ENCODE measurements at regions not wholly inside any gene's neighbourhood (a gene's known extent, or its start where the extent isn't known, plus 50 kb on each side); places are given as distances from the start of the nearest gene placed in this dataset.

DNA sequence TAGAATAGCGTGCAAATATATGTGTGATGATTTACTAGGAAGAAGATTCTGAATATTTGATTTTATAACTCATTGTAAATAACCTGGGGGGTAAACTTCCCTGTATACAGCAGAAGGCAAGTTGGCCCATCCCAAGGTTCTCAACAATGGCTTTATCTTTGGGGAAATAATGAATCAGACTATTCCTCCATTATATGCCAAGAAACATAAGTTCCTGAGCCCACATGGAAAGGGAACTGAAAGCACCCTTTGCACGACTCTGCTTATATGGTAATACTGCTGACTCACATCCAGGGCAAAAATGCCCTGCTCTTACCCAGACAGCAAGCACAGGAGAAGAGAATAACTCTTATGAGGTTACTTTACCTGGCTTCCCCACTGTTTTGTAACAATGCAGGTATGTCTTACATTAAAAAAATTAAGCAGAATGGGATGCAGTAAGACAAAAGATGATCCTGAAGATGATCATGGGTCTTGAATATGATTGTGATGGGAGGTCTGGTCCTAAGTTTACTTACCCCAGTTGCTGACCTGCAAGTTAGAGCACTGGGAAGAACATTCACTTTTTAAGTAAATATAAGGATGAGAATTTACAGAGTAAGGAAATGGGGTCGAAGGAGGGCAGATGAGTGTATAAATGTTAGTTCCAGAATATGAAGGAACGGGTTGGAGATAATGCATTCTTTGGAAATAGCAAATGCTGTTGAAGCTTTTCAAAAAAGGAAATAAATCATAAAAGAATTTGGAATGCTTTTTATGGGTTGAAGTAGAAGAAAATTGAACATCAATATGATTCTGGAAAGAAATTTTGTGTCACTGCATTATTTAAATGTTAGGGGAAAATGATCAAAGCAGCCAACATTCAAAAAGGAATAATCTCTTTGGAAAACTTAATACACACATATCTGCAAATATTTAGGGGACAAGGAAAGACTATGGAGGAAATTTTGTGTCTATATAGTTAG, 428.4 kb upstream of the MPDZ start:
- Histone ChIP-seq H3K4me1 (ENCODE audit: control insufficient read depth in 2 of 2, insufficient read depth in 2 of 2, low read length in 2 of 2) (no peaks in the 10 kb centered on the region), H3K36me3 (ENCODE audit: control insufficient read depth in 2 of 3, insufficient read depth in 3 of 3, low read length in 3 of 3) (no peaks in the 10 kb centered on the region), H3K9me3 (ENCODE audit: control insufficient read depth in 2 of 3, low read length in 3 of 3) (no peaks in the 10 kb centered on the region), H3K4me3 (ENCODE audit: low read length) (no peak overlapping the region), H3K27me3 (ENCODE audit: control insufficient read depth in 2 of 2, insufficient read depth in 2 of 2, low read length in 2 of 2) (no peaks in the 10 kb centered on the region), H3K27ac (ENCODE audit: low read depth, low read length) (no peak overlapping the region)
- Mint-ChIP-seq H3K27ac (no peak overlapping the region), H3K9me3 (peaks cover 2 to 17% (median 7%) of the 10 kb centered on the region in 11 donors), H3K4me3 (no peak overlapping the region), H3K27me3 (no peaks in the 10 kb centered on the region), H3K4me1 (no peaks in the 10 kb centered on the region), H3K36me3 (peaks cover 0 to 9% (median 0%) of the 10 kb centered on the region in 5 donors)
- CTCF ChIA-PET: no interaction called here
- POLR2A ChIA-PET: no interaction called here
- DNase-seq: no peak
- ATAC-seq: no peak
- intact Hi-C loops (cut with micrococcal nuclease): no loop called here

DNA sequence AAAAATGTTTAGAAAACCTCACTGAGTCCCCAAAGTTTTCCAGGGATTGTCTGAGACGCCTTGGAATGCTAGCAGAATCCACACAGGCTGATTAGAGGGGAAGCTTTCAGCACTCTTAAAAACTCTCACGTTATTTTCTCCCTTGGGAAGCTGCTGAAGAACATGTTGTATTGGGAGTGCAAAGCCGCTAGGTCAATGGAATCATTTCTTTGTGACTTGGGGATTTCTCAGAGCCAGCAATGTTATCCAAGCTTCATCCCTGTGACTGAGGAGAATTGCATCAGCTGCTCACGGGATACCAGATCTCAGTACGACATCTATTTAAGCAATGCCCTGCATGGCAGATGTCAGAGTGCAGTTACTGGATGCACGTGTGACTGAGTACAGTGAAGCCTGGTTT, 426.4 kb upstream of the MPDZ start:
- Mint-ChIP-seq H3K36me3 (peaks cover 0 to 9% (median 0%) of the 10 kb centered on the region in 5 donors), H3K4me1 (no peaks in the 10 kb centered on the region), H3K9me3 (peaks cover 1 to 30% (median 7%) of the 10 kb centered on the region in 11 donors), H3K27me3 (no peaks in the 10 kb centered on the region), H3K27ac (no peak overlapping the region), H3K4me3 (no peak overlapping the region)
- H3K36me3 ChIP-seq (ENCODE audit: control insufficient read depth in 2 of 3, insufficient read depth in 3 of 3, low read length in 3 of 3): no peaks in the 10 kb centered on the region
- H3K4me3 ChIP-seq (ENCODE audit: low read length): no peak overlapping the region
- no peak for ATAC-seq
- no peaks in the 10 kb centered on the region for H3K27me3 ChIP-seq (ENCODE audit: control insufficient read depth in 2 of 2, insufficient read depth in 2 of 2, low read length in 2 of 2)
- H3K4me1 ChIP-seq (ENCODE audit: control insufficient read depth in 2 of 2, insufficient read depth in 2 of 2, low read length in 2 of 2): no peaks in the 10 kb centered on the region
- POLR2A ChIA-PET: no interaction called here
- intact Hi-C loops (cut with micrococcal nuclease): no loop called here
- no peaks in the 10 kb centered on the region for H3K9me3 ChIP-seq (ENCODE audit: control insufficient read depth in 2 of 3, low read length in 3 of 3)
- CTCF ChIA-PET: no interaction called here
- no peak overlapping the region for H3K27ac ChIP-seq (ENCODE audit: low read depth, low read length)
- DNase-seq: no peak

DNA sequence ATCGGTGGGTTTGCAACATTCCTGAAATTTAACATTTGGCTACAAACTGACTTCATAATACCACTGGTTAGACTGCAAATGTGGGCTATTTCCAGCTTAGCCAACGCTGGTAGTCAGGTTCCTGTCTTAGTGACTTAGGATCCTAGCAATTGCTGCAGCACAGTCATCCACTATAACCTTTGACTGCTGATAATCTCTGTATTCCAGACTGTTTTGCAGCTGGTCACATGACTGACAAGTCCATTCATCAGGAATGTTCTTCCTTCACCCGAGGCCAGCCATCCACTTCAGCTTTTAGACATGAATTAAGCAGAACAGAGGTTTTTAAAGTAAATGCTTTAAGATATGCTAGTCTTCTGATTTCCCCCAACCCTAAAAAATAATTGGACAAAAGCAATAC, 425.9 kb upstream of the MPDZ start:
- H3K9me3 Mint-ChIP-seq: peaks cover 1 to 25% (median 7%) of the 10 kb centered on the region in 11 donors
- CTCF ChIA-PET: no interaction called here
- Histone ChIP-seq H3K4me3 (ENCODE audit: low read length) (no peak overlapping the region), H3K27me3 (ENCODE audit: control insufficient read depth in 2 of 2, insufficient read depth in 2 of 2, low read length in 2 of 2) (no peaks in the 10 kb centered on the region), H3K27ac (ENCODE audit: low read depth, low read length) (no peak overlapping the region), H3K9me3 (ENCODE audit: control insufficient read depth in 2 of 3, low read length in 3 of 3) (no peaks in the 10 kb centered on the region), H3K4me1 (ENCODE audit: control insufficient read depth in 2 of 2, insufficient read depth in 2 of 2, low read length in 2 of 2) (no peaks in the 10 kb centered on the region), H3K36me3 (ENCODE audit: control insufficient read depth in 2 of 3, insufficient read depth in 3 of 3, low read length in 3 of 3) (no peaks in the 10 kb centered on the region)
- H3K4me1 Mint-ChIP-seq: no peaks in the 10 kb centered on the region
- intact Hi-C loops (cut with micrococcal nuclease): no loop called here
- ATAC-seq (no peak), DNase-seq (no peak)
- peaks cover 0 to 7% (median 0%) of the 10 kb centered on the region in 5 donors for H3K36me3 Mint-ChIP-seq
- POLR2A ChIA-PET: no interaction called here
- no peak overlapping the region for H3K27ac Mint-ChIP-seq
- H3K4me3 Mint-ChIP-seq: no peak overlapping the region
- H3K27me3 Mint-ChIP-seq: no peaks in the 10 kb centered on the region

DNA sequence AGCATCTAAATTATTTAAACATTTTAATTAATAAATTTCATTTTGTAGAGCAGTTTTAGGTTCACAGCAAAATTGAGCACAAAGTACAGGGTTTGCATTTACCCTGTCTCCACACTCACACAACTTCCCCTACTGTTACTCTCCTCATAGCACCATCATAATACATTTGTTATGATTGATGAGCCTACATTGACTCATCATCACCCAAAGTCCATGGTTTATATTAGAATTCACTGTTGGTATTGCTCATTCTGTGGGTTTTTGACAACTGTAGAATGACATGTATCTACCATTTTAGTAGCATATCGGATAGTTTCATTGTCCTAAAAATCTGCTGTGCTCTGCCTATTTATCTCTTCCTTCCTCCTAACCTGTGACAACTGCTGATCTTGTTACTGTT, 411.1 kb upstream of the MPDZ start:
- Histone ChIP-seq H3K9me3 (ENCODE audit: control insufficient read depth in 2 of 3, low read length in 3 of 3) (peaks cover 0 to 3% (median 0%) of the 10 kb centered on the region in 3 experiments), H3K36me3 (ENCODE audit: control insufficient read depth in 2 of 3, insufficient read depth in 3 of 3, low read length in 3 of 3) (no peaks in the 10 kb centered on the region), H3K27ac (ENCODE audit: low read depth, low read length) (no peak overlapping the region), H3K4me3 (ENCODE audit: low read length) (no peak overlapping the region), H3K27me3 (ENCODE audit: control insufficient read depth in 2 of 2, insufficient read depth in 2 of 2, low read length in 2 of 2) (no peaks in the 10 kb centered on the region), H3K4me1 (ENCODE audit: control insufficient read depth in 2 of 2, insufficient read depth in 2 of 2, low read length in 2 of 2) (no peaks in the 10 kb centered on the region)
- Mint-ChIP-seq H3K27me3 (no peaks in the 10 kb centered on the region), H3K9me3 (peaks cover 0 to 41% (median 16%) of the 10 kb centered on the region in 11 donors), H3K36me3 (no peaks in the 10 kb centered on the region), H3K4me1 (no peaks in the 10 kb centered on the region), H3K27ac (no peak overlapping the region), H3K4me3 (no peak overlapping the region)
- ATAC-seq (no peak), DNase-seq (no peak)
- intact Hi-C loops (cut with micrococcal nuclease): no loop called here
- ChIA-PET POLR2A (no interaction called here), CTCF (no interaction called here)

DNA sequence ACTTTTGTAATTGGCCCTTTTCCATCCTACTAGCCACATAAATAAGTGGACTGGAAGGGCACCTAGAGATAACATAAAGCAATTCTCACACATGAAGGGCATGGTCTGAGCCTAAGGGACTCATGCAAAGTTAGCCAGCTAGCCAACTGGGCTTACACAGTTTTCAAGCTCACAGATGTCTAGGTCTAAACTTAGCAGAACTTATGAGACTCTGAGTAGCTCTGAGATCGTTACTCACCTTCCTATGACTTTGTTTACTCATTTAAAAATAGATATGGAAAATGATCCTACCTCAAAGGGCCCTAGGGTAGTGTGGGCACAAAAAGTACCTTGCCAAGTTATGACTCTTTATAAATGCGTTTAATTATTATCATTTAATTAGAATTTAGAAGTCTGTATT, 410.4 kb upstream of the MPDZ start:
- Mint-ChIP-seq H3K27ac (no peak overlapping the region), H3K4me3 (no peak overlapping the region), H3K9me3 (peaks cover 0 to 35% (median 10%) of the 10 kb centered on the region in 11 donors), H3K36me3 (no peaks in the 10 kb centered on the region), H3K4me1 (no peaks in the 10 kb centered on the region), H3K27me3 (no peaks in the 10 kb centered on the region)
- intact Hi-C loops (cut with micrococcal nuclease): no loop called here
- H3K4me1 ChIP-seq (ENCODE audit: control insufficient read depth in 2 of 2, insufficient read depth in 2 of 2, low read length in 2 of 2): no peaks in the 10 kb centered on the region
- no peak overlapping the region for H3K27ac ChIP-seq (ENCODE audit: low read depth, low read length)
- no peak overlapping the region for H3K4me3 ChIP-seq (ENCODE audit: low read length)
- ChIA-PET CTCF (no interaction called here), POLR2A (no interaction called here)
- no peak for DNase-seq
- no peaks in the 10 kb centered on the region for H3K36me3 ChIP-seq (ENCODE audit: control insufficient read depth in 2 of 3, insufficient read depth in 3 of 3, low read length in 3 of 3)
- no peaks in the 10 kb centered on the region for H3K27me3 ChIP-seq (ENCODE audit: control insufficient read depth in 2 of 2, insufficient read depth in 2 of 2, low read length in 2 of 2)
- H3K9me3 ChIP-seq (ENCODE audit: control insufficient read depth in 2 of 3, low read length in 3 of 3): peaks cover 0 to 6% (median 0%) of the 10 kb centered on the region in 3 experiments
- no peak for ATAC-seq

DNA sequence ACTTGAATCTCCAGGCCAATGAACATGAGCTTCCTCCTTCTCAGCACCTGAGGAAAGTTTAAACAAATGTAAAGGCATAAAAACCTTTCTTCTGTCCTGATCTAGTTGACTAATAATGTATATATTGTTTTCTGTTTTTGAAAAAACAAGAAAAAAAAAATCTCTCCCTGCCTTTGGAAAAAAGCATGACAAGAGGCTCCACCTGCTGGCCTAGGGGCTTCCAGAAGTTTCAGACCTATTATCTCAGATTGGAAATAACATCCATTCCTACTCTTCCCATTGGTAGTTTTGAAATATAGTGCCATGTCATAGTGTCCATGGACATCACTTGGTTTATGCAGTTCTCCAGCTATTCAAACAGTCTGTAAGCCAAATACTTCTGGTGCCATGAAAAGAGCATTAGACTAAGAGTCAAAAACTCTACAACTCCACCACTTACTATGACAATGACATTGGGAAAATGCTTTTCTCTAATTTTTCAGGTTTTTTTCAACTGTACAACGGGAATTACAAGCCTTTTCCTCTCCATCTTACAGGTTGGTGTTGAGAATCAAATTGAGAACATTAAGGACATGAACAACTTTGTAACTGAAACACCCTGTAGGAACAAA, 409.6 kb upstream of the MPDZ start:
- H3K36me3 ChIP-seq (ENCODE audit: control insufficient read depth in 2 of 3, insufficient read depth in 3 of 3, low read length in 3 of 3): no peaks in the 10 kb centered on the region

More for the DNA sequence above, 409.6 kb upstream of the MPDZ start:
- Histone ChIP-seq H3K27me3 (ENCODE audit: control insufficient read depth in 2 of 2, insufficient read depth in 2 of 2, low read length in 2 of 2) (no peaks in the 10 kb centered on the region), H3K4me1 (ENCODE audit: control insufficient read depth in 2 of 2, insufficient read depth in 2 of 2, low read length in 2 of 2) (no peaks in the 10 kb centered on the region), H3K4me3 (ENCODE audit: low read length) (no peak overlapping the region), H3K27ac (ENCODE audit: low read depth, low read length) (no peak overlapping the region), H3K9me3 (ENCODE audit: control insufficient read depth in 2 of 3, low read length in 3 of 3) (peaks cover 0 to 6% (median 0%) of the 10 kb centered on the region in 3 experiments)
- ChIA-PET POLR2A (no interaction called here), CTCF (no interaction called here)
- ATAC-seq (no peak), DNase-seq (no peak)
- Mint-ChIP-seq H3K4me3 (no peak overlapping the region), H3K27me3 (no peaks in the 10 kb centered on the region), H3K4me1 (no peaks in the 10 kb centered on the region), H3K9me3 (peaks cover 0 to 26% (median 9%) of the 10 kb centered on the region in 11 donors), H3K36me3 (no peaks in the 10 kb centered on the region), H3K27ac (no peak overlapping the region)
- intact Hi-C loops (cut with micrococcal nuclease): no loop called here
